Spleen (tissue), 11 donors: ENCODE measurements at regions not wholly inside any gene's neighbourhood (a gene's known extent, or its start where the extent isn't known, plus 50 kb on each side); places are given as distances from the start of the nearest gene placed in this dataset.

Experiments
- DNase-seq: peaks from one replicate; pipeline ENCODE4 v3.0.0-alpha.2; 2020
- H3K27ac ChIP-seq, 8 donors: fragments of 200-600 bp; sonication (generic) in 7 of 8; 1 replicate in 4 of 8; 2 replicates in 4 of 8; pipeline versions ENCODE4 v1.5.0 to v1.8.0; 2016 to 2021; ENCODE audit warnings: inconsistent platforms in 4 of 8, mild to moderate bottlenecking in 4 of 8, moderate library complexity in 1 of 8
- H3K27me3 ChIP-seq, 7 donors: fragments of 200-600 bp; sonication (generic) in 6 of 7; replicated peaks in 1 of 7; 1 replicate in 4 of 7; 2 replicates in 3 of 7; pipeline versions ENCODE4 v1.5.0 to v1.8.0; 2016 to 2021; ENCODE audit warnings: inconsistent platforms in 3 of 7, mild to moderate bottlenecking in 1 of 7
- H3K36me3 ChIP-seq, 6 donors: fragments of 200-600 bp; sonication (generic) in 5 of 6; 1 replicate in 4 of 6; 2 replicates in 2 of 6; pipeline versions ENCODE4 v1.5.0 to v1.8.0; 2016 to 2021; ENCODE audit warnings: inconsistent platforms in 2 of 6
- H3K4me1 ChIP-seq, 6 donors: fragments of 200-600 bp; sonication (generic) in 5 of 6; 1 replicate in 3 of 6; 2 replicates in 3 of 6; pipeline versions ENCODE4 v1.5.0 to v1.8.0; 2016 to 2021; ENCODE audit warnings: inconsistent platforms in 3 of 6
- H3K4me3 ChIP-seq, 8 donors: fragments of 200-600 bp; sonication (generic) in 7 of 8; 1 replicate in 4 of 8; 2 replicates in 4 of 8; pipeline versions ENCODE4 v1.5.0 to v1.8.0; 2016 to 2021; ENCODE audit warnings: inconsistent platforms in 4 of 8, mild to moderate bottlenecking in 4 of 8, moderate library complexity in 2 of 8
- H3K9me3 ChIP-seq, 8 donors: fragments of 200-600 bp; sonication (generic) in 7 of 8; 1 replicate in 4 of 8; 2 replicates in 4 of 8; pipeline versions ENCODE4 v1.5.0 to v1.8.0; 2016 to 2021; ENCODE audit warnings: inconsistent platforms in 4 of 8
- POLR2A ChIP-seq, 3 donors: fragments of 450-650 bp; IDR thresholded peaks; one replicate each; pipeline ENCODE4 v1.5.1; 2017; ENCODE audit warnings: antibody characterized with exemption in 3 of 3, mild to moderate bottlenecking in 1 of 3
- POLR2AphosphoS5 ChIP-seq, 3 donors: sonication (generic); formaldehyde crosslinking; IDR thresholded peaks; one replicate each; pipeline ENCODE4 v1.5.1; 2017; ENCODE audit warnings: antibody characterized with exemption in 3 of 3
- WGBS, 5 donors: extraction: QIAGEN DNeasy Blood & Tissue Kit in 3 of 5; methylation state at CpG; one replicate each; pipeline versions ENCODE4 v1.1.5 to v1.1.7; 2013 to 2018; 5-methylcytosine and 5-hydroxymethylcytosine counted together
- intact Hi-C: fragments of 100-400 bp; cut with DNase I; formaldehyde crosslinking; loops from one replicate; pipeline ENCODE4 v1.15.0; 2023; ENCODE audit warnings: low total_unique reads
- TF ChIP-seq, protein P1 (sequence below), 11 experiments: fragments of 200-600 bp in 7 of 11; fragments of 450-650 bp in 4 of 11; sonication (generic) in 4 of 11; IDR thresholded peaks in 8 of 11; conservative IDR thresholded peaks in 3 of 11; 1 replicate in 7 of 11; 2 replicates in 4 of 11; pipeline versions ENCODE4 v1.4.0 to v1.8.0; 2016 to 2021; ENCODE audit warnings: antibody characterized with exemption in 11 of 11, inconsistent platforms in 4 of 11, mild to moderate bottlenecking in 1 of 11
- donor health status: healthy with polysubstance abuse.
- donor health status: DM: no; HTN: no; CAD: no; lungs with moderate emphysema.
- donor health status: DM: no; HTN: no; CAD: no.
- donor health status: Bipolar disorder and iron deficiency.
- donor health status: healthy.
- donor health status: DM: no; HTN: no; CAD: no.
- donor health status: DM: yes; HTN: yes; CAD: no.

DNA sequence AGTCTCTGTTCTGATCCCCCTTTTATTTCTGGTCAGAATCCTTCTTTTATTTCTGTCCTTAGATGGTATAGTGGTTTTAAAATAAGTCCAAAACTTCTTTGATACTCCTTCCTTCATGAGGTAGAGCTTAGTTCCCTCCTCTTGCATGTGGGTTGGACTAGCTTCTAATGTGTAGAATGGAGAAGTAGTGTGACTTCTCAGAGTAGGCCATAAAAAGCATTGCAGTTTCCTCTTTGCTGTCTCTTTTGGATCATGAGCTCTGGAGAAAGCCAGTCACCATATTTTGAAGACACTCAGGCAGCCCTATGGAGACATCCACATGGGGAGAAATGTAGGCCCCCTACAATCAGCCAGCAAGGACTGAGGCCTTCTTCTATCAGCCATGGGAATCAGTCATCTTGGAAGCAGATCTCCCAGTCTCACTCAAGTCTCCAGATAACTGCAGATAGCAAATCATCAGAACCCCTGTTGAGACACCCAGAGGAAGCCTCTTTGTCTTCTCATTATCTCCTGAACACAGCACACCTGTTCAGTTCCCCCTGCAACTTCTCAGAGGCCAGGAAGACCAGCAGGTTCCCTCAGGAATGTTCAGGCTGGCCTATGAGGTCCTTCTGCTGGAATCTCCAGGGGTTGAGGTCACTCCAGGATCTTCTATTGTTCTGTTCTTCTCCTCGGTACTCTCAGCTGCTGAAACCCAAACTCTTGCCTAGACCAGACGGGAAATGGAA is 511.9 kb upstream of the ZMIZ1 start:
- Histone ChIP-seq H3K27ac (peak overlapping the region in 1 of 8 donors; percentile 38), H3K4me3 (no peak overlapping the region), H3K36me3 (no peaks in the 10 kb centered on the region), H3K9me3 (peaks cover 0 to 18% (median 0%) of the 10 kb centered on the region in 8 donors), H3K27me3 (peaks cover 0 to 5% (median 0%) of the 10 kb centered on the region in 7 donors), H3K4me1 (peaks cover 0 to 6% (median 0%) of the 10 kb centered on the region in 6 donors)
- 89 to 98% (median 93%) methylated on average over 2 of the region's 2 CpGs for WGBS, 5 donors
- DNase-seq, result no peak
- intact Hi-C loops, result no loop called here
- TF ChIP-seq POLR2A (IDR thresholded peaks at IDR 0.05), result no peak

DNA sequence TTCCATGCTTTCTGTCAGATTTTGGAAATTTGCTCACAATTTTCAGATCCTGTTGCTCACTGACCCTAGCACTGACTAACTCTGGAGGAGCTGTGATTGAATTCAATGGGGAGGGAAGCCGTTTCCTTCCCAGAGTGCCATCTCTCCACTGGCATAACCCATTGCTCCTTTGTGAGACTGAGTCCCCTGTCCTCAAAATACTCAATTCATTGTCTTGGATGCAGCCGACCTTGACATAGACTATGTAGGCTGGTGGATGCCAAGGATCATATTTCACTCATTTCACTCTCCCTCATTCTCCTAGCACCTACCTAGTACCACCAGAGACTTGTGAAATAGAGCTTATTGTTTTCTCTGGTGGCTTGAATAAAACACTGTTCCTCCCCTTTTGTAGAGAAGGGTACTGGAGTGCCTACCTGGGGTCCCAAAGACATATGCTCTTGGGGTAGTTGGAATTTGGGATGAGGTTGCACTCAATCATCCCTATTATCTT is 511.3 kb upstream of the ZMIZ1 start:
- Histone ChIP-seq H3K9me3 (peaks cover 0 to 18% (median 0%) of the 10 kb centered on the region in 8 donors), H3K4me1 (peaks cover 0 to 5% (median 0%) of the 10 kb centered on the region in 6 donors), H3K27me3 (no peaks in the 10 kb centered on the region), H3K36me3 (no peaks in the 10 kb centered on the region), H3K27ac (no peak overlapping the region), H3K4me3 (no peak overlapping the region)
- TF ChIP-seq POLR2AphosphoS5 (IDR thresholded peaks at IDR 0.05) (no peak), POLR2A (IDR thresholded peaks at IDR 0.05) (no peak)
- 79 to 95% (median 84%) methylated on average over 2 of the region's 2 CpGs for WGBS, 5 donors
- intact Hi-C loops, result no loop called here
- no peak for DNase-seq

DNA sequence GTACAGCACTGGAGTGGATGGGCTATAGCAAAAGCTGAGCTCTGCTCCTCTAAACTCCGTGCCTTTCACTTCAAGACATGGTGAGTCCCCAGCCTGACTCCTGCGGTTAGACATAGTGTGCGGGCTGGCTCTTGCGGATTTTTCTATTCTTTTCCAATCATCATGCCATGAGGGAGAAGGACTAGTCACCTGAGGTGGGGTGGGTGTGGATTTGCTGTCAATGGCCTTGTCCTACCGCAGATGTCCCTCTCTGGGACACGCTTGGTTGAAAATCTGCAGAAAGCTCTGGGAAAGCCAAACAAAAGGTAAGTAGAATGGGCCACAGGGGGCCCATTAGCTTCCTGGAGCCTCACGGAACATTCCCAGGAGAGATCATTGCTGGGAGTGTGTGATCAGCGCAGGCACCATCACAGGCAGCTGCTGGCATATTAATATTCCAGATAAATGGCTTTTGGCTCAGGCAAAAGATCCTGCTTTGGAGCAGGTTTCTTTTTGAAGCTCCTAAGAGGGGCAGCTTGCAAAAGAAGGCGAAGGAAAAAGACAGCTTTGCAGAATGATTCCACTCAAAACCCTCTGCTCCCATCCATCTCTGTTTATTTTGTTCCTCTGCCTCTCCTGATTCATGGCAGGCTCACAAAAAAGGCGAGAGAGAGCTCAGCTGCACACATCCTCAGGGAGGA is 509.0 kb upstream of the ZMIZ1 start:
- H3K4me3 ChIP-seq, result no peak overlapping the region
- no peaks in the 10 kb centered on the region for H3K4me1 ChIP-seq
- TF ChIP-seq, protein P1, sequence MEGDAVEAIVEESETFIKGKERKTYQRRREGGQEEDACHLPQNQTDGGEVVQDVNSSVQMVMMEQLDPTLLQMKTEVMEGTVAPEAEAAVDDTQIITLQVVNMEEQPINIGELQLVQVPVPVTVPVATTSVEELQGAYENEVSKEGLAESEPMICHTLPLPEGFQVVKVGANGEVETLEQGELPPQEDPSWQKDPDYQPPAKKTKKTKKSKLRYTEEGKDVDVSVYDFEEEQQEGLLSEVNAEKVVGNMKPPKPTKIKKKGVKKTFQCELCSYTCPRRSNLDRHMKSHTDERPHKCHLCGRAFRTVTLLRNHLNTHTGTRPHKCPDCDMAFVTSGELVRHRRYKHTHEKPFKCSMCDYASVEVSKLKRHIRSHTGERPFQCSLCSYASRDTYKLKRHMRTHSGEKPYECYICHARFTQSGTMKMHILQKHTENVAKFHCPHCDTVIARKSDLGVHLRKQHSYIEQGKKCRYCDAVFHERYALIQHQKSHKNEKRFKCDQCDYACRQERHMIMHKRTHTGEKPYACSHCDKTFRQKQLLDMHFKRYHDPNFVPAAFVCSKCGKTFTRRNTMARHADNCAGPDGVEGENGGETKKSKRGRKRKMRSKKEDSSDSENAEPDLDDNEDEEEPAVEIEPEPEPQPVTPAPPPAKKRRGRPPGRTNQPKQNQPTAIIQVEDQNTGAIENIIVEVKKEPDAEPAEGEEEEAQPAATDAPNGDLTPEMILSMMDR (IDR thresholded peaks at IDR 0.05 in 8 of 11, conservative IDR thresholded peaks at IDR 0.05 in 3 of 11), result no peak
- TF ChIP-seq POLR2AphosphoS5 (IDR thresholded peaks at IDR 0.05) (no peak), POLR2A (IDR thresholded peaks at IDR 0.05) (no peak)
- H3K36me3 ChIP-seq, result no peaks in the 10 kb centered on the region
- no peaks in the 10 kb centered on the region for H3K27me3 ChIP-seq
- peaks cover 0 to 11% (median 0%) of the 10 kb centered on the region in 8 donors for H3K9me3 ChIP-seq
- DNase-seq, result no peak
- H3K27ac ChIP-seq, result no peak overlapping the region
- intact Hi-C loops, result no loop called here
- WGBS, 5 donors, result 75 to 85% (median 81%) methylated on average over 10 of the region's 10 CpGs

DNA sequence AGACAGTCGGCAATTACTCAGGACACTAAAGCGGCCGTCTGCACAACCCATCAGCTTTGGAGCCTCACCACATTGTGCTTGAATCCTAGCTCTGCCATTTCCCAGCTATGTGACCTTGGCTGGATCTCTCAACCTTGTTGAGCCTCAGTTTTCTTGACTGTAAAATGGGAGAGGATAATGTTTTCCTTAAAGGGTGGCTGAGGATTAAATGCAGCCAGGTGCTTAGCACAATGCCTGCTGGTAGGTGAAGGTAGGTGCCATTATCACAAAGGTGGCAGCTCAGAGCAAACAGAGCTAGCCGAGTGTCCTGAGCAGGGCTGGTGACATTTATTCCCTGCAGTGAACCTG is 508.5 kb upstream of the ZMIZ1 start:
- TF ChIP-seq, protein P1 (IDR thresholded peaks at IDR 0.05 in 8 of 11, conservative IDR thresholded peaks at IDR 0.05 in 3 of 11), result no peak
- TF ChIP-seq POLR2AphosphoS5 (IDR thresholded peaks at IDR 0.05), result no peak
- no peak for TF ChIP-seq POLR2A (IDR thresholded peaks at IDR 0.05)
- H3K4me3 ChIP-seq, result no peak overlapping the region
- intact Hi-C loops, result no loop called here
- H3K27me3 ChIP-seq, result no peaks in the 10 kb centered on the region
- no peak for DNase-seq
- peaks cover 0 to 6% (median 0%) of the 10 kb centered on the region in 8 donors for H3K9me3 ChIP-seq
- 79 to 95% (median 89%) methylated on average over 4 of the region's 4 CpGs for WGBS, 5 donors
- no peak overlapping the region for H3K27ac ChIP-seq
- no peaks in the 10 kb centered on the region for H3K4me1 ChIP-seq
- H3K36me3 ChIP-seq, result no peaks in the 10 kb centered on the region

DNA sequence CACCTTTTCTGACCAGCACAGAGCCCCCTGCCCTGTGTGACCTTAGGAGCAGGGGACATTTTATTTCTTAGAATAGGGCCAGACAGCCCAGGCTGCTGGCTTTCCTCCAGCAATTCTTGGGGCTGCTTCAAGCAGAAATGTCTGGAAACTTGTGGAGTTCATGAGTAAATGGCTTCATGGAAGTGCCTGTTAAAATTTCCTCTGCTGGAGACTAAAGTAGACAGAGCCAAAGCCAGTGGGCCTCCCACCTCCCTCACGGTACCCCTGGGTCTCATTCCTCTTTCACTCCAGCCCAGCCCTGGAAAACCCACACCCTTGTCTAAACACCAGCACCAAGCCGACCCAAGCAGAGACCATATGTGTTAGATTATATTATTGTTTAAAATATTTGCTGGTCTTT is 505.5 kb upstream of the ZMIZ1 start:
- peaks cover 0 to 15% (median 0%) of the 10 kb centered on the region in 6 donors for H3K4me1 ChIP-seq
- no peak overlapping the region for H3K4me3 ChIP-seq
- no peaks in the 10 kb centered on the region for H3K9me3 ChIP-seq
- H3K27ac ChIP-seq, result no peak overlapping the region
- H3K27me3 ChIP-seq, result no peaks in the 10 kb centered on the region
- no peaks in the 10 kb centered on the region for H3K36me3 ChIP-seq
- intact Hi-C loops, result no loop called here
- TF ChIP-seq, protein P1 (IDR thresholded peaks at IDR 0.05 in 8 of 11, conservative IDR thresholded peaks at IDR 0.05 in 3 of 11), result no peak
- TF ChIP-seq POLR2A (IDR thresholded peaks at IDR 0.05) (no peak), POLR2AphosphoS5 (IDR thresholded peaks at IDR 0.05) (no peak)
- WGBS, 5 donors, result 48 to 100% (median 89%) methylated on average over 2 of the region's 2 CpGs
- no peak for DNase-seq
